Ascending aorta (tissue), 2 donors: ENCODE measurements at regions not wholly inside any gene's neighbourhood (a gene's known extent, or its start where the extent isn't known, plus 50 kb on each side); places are given as distances from the start of the nearest gene placed in this dataset.

Experiments
- DNase-seq, 2 donors: peaks; one replicate each; pipeline ENCODE4 v3.0.0-alpha.2; 2019; ENCODE audit warnings: low spot score in 2 of 2
- H3K27ac ChIP-seq, 2 donors: fragments of 200-600 bp; sonication (generic); one replicate each; pipeline ENCODE4 v1.5.1; 2016 to 2017; ENCODE audit warnings: mild to moderate bottlenecking in 1 of 2
- H3K27me3 ChIP-seq: fragments of 200-600 bp; sonication (generic); one replicate; pipeline ENCODE4 v1.5.1; 2017
- H3K36me3 ChIP-seq, 2 donors: fragments of 200-600 bp; sonication (generic); one replicate each; pipeline ENCODE4 v1.5.1; 2016
- H3K4me1 ChIP-seq, 2 donors: fragments of 200-600 bp; sonication (generic); one replicate each; pipeline ENCODE4 v1.5.1; 2016 to 2017; ENCODE audit warnings: mild to moderate bottlenecking in 1 of 2
- H3K4me3 ChIP-seq, 2 donors: fragments of 200-600 bp; sonication (generic); one replicate each; pipeline ENCODE4 v1.5.1; 2016 to 2017; ENCODE audit warnings: mild to moderate bottlenecking in 1 of 2
- H3K9me3 ChIP-seq, 2 donors: fragments of 200-600 bp; sonication (generic); one replicate each; pipeline ENCODE4 v1.5.1; 2016
- intact Hi-C: fragments of 100-400 bp; cut with DNase I; formaldehyde crosslinking; loops from one replicate; pipeline ENCODE4 v1.15.1; 2023
- TF ChIP-seq, protein P1 (sequence below), 3 experiments: fragments of 200-600 bp in 2 of 3; fragments of 450-650 bp in 1 of 3; sonication (generic) in 2 of 3; IDR thresholded peaks; one replicate each; pipeline ENCODE4 v1.5.1; 2016 to 2019; ENCODE audit warnings: antibody characterized with exemption in 3 of 3, mild to moderate bottlenecking in 1 of 3, moderate library complexity in 1 of 3

DNA sequence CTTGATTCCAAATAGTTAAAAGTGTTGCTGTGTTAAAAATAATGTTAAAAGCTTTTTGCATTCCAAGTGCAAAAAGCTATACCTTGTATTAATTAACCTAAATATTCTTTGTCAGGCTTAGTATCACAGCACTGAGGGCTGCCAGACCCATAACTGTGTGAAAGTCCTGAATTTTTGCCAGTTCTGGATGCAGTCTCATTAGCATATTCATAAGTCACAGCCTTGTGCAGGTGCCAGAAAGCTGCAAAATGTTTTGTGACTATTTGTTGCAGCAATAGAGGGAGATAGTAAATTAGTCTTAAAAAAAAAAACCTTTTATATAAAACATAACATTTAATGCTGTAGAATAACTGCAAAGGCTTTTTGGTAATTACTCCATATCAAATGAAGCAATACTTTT lies 56.6 kb downstream of the SLITRK1 start:
- intact Hi-C loops, result no loop called here
- DNase-seq, result no peak
- no peaks in the 10 kb centered on the region for H3K9me3 ChIP-seq
- TF ChIP-seq, protein P1, sequence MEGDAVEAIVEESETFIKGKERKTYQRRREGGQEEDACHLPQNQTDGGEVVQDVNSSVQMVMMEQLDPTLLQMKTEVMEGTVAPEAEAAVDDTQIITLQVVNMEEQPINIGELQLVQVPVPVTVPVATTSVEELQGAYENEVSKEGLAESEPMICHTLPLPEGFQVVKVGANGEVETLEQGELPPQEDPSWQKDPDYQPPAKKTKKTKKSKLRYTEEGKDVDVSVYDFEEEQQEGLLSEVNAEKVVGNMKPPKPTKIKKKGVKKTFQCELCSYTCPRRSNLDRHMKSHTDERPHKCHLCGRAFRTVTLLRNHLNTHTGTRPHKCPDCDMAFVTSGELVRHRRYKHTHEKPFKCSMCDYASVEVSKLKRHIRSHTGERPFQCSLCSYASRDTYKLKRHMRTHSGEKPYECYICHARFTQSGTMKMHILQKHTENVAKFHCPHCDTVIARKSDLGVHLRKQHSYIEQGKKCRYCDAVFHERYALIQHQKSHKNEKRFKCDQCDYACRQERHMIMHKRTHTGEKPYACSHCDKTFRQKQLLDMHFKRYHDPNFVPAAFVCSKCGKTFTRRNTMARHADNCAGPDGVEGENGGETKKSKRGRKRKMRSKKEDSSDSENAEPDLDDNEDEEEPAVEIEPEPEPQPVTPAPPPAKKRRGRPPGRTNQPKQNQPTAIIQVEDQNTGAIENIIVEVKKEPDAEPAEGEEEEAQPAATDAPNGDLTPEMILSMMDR (IDR thresholded peaks at IDR 0.05), result no peak
- no peak overlapping the region for H3K27ac ChIP-seq
- no peak overlapping the region for H3K4me3 ChIP-seq
- H3K36me3 ChIP-seq, result no peaks in the 10 kb centered on the region
- no peaks in the 10 kb centered on the region for H3K27me3 ChIP-seq
- no peaks in the 10 kb centered on the region for H3K4me1 ChIP-seq

DNA sequence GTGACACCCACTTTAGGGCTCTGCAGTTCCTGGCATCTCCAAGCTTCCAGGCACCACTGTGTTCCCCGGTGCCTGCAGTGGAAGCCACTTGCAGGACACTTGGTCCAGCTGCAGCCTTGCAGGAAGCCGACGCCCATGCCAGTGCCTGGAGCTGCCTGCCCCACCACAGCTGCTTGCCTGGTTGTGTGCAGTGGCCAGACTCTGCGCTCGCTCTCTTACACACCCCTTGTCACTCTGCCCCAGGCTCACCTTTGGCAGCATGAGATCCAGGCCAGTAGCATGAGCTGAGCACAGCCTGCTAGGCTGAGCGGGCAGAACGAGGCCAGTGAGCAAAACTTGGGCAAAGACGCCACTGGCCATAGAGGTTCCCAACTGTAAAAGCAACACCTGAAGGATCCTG lies 57.7 kb downstream of the SLITRK1 start:
- no peak for DNase-seq
- intact Hi-C loops, result no loop called here
- no peaks in the 10 kb centered on the region for H3K36me3 ChIP-seq
- H3K4me1 ChIP-seq, result no peaks in the 10 kb centered on the region
- no peak overlapping the region for H3K4me3 ChIP-seq
- TF ChIP-seq, protein P1 (IDR thresholded peaks at IDR 0.05), result no peak
- no peak overlapping the region for H3K27ac ChIP-seq
- no peaks in the 10 kb centered on the region for H3K9me3 ChIP-seq
- no peaks in the 10 kb centered on the region for H3K27me3 ChIP-seq

DNA sequence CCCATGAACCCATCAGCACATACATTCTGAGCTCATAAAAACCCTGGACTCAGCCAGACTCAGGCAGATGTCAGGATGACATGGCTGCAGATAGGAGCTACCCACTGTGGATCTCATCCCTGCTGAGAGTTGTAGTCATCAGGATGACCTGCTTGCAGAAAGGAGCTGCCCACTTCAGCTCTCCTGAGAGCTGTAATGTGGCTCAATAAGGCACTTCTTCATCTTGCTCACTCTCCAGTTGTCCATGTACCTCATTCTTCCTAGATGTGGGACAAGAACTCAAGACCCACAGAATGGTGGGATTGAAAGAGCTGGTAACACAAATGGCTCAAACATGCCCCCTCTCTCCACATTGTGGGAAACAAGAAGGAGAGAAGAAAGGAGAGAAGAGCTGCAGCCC lies 58.2 kb downstream of the SLITRK1 start:
- H3K9me3 ChIP-seq, result no peaks in the 10 kb centered on the region
- intact Hi-C loops, result no loop called here
- H3K27me3 ChIP-seq, result no peaks in the 10 kb centered on the region
- TF ChIP-seq, protein P1 (IDR thresholded peaks at IDR 0.05), result no peak
- no peaks in the 10 kb centered on the region for H3K4me1 ChIP-seq
- H3K4me3 ChIP-seq, result no peak overlapping the region
- no peaks in the 10 kb centered on the region for H3K36me3 ChIP-seq
- H3K27ac ChIP-seq, result no peak overlapping the region
- DNase-seq, result no peak

DNA sequence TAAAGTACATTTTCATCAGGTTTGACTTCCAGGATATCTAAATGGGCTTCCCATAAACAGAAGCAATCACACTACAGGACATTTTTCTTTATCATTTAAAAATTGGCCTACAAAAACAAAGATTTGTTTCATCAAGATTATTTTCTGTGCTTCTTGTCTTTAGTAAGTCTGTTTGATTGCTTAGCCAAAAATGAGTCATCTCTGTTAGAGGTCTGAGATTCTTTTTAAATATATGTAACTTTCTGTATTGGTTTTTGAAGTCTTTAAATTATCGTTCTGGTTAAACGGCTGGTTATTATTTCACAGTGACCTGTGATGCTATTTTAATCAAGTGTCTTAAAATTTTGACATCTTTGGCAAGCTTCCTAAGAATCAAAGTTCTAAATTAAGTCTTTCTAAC lies 62.7 kb downstream of the SLITRK1 start:
- H3K4me3 ChIP-seq, result no peak overlapping the region
- no peak for DNase-seq
- TF ChIP-seq, protein P1 (IDR thresholded peaks at IDR 0.05), result no peak
- no peaks in the 10 kb centered on the region for H3K4me1 ChIP-seq
- H3K9me3 ChIP-seq, result no peaks in the 10 kb centered on the region
- intact Hi-C loops, result no loop called here
- no peak overlapping the region for H3K27ac ChIP-seq
- no peaks in the 10 kb centered on the region for H3K36me3 ChIP-seq
- H3K27me3 ChIP-seq, result no peaks in the 10 kb centered on the region

DNA sequence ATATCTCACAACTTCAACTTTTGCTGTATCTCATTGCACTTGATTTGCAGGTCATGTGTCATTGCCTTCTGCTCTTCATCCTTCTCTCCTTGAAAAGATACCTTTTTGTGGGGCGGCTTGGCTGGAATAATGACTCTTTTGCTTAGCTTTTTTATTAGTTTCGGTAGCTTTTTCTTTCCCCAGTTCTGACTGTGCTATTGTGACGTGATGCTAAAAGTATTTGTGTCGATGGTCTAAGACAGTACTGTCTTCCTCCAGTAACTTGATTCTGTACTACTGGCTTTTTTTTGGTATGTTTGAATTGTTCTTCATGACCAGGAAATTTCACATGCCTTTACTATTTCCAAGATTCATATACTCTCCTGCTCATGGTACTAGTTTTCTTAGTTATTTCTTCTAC lies 63.1 kb downstream of the SLITRK1 start:
- H3K36me3 ChIP-seq, result no peaks in the 10 kb centered on the region
- no peak overlapping the region for H3K4me3 ChIP-seq
- TF ChIP-seq, protein P1 (IDR thresholded peaks at IDR 0.05), result no peak
- H3K27ac ChIP-seq, result no peak overlapping the region
- DNase-seq, result no peak
- no peaks in the 10 kb centered on the region for H3K27me3 ChIP-seq
- H3K4me1 ChIP-seq, result no peaks in the 10 kb centered on the region
- intact Hi-C loops, result no loop called here
- H3K9me3 ChIP-seq, result no peaks in the 10 kb centered on the region

DNA sequence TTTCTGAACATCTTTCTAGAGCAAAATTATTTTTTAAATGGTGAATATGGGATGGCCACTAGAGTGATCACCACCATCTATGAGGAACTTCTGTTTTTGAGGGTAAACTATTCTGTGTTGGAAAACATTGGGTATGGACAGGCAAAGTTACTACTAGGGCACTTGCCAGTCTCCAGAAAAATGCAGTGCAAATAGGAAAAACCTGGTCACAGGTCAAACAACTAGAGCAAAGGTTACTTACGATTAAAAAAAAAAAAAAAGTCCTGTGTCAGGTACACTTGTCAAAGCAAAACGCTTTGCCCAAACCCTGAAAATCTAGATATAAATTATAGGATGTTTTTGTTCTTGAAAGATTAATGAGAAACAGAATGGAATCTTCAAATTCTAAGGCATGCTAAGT lies 66.2 kb downstream of the SLITRK1 start:
- Histone ChIP-seq H3K4me3 (no peak overlapping the region), H3K27me3 (no peaks in the 10 kb centered on the region), H3K27ac (no peak overlapping the region), H3K4me1 (no peaks in the 10 kb centered on the region), H3K36me3 (no peaks in the 10 kb centered on the region), H3K9me3 (no peaks in the 10 kb centered on the region)
- DNase-seq, result no peak
- intact Hi-C loops, result no loop called here
- TF ChIP-seq, protein P1 (IDR thresholded peaks at IDR 0.05), result no peak
